ENCODE measurements at regions not wholly inside any gene's neighbourhood (a gene's known extent, or its start where the extent isn't known, plus 50 kb on each side); places are given as distances from the start of the nearest gene placed in this dataset.

GRCh38 chr14:101247842-101248725 lies 313.2 kb upstream of the DIO3 start:
- TF ChIP-seq CTCF (IDR thresholded peaks at IDR 0.05) (no peak), POLR2A (IDR thresholded peaks at IDR 0.05) (no peak)
